GM18868 (cell line): ENCODE measurements at regions not wholly inside any gene's neighbourhood (a gene's known extent, or its start where the extent isn't known, plus 50 kb on each side); places are given as distances from the start of the nearest gene placed in this dataset.
"Not testable (repeated sequence)": the region's sequence is repeated elsewhere in the genome, so short reads cannot be mapped to it uniquely, and the experiment has no call there.

Experiments used
- ATAC-seq: cut with Tn5 transposase; IDR thresholded peaks from one replicate; pipeline ENCODE4 v1.9.1; 2021; ENCODE audit warnings: mild to moderate bottlenecking, moderate library complexity; ENCODE audit not compliant: unreplicated experiment

- ATAC-seq = no peak
These were observed 107.2 kb upstream of the C16orf82 start for GRCh38 chr16:26959416-26960009.

- ATAC-seq = no peak
These were observed 105.3 kb upstream of the C16orf82 start for GRCh38 chr16:26961459-26961858.

- ATAC-seq = no peak
These were observed 103.6 kb upstream of the C16orf82 start for GRCh38 chr16:26963109-26963508.

GRCh38 chr16:26969589-26970231 is 97.0 kb upstream of the C16orf82 start:
- ATAC-seq = no peak

GRCh38 chr16:26970292-26970691 is 96.4 kb upstream of the C16orf82 start:
- no peak for ATAC-seq

- ATAC-seq = no peak
These were observed 89.9 kb upstream of the C16orf82 start for GRCh38 chr16:26976873-26977272.

GRCh38 chr16:26981266-26981938 is 85.3 kb upstream of the C16orf82 start:
- no peak for ATAC-seq

- ATAC-seq = no peak
These were observed 84.3 kb upstream of the C16orf82 start for GRCh38 chr16:26982422-26982821.

GRCh38 chr16:26983426-26983825 is 83.3 kb upstream of the C16orf82 start:
- no peak for ATAC-seq

- ATAC-seq = no peak
These were observed 81.3 kb upstream of the C16orf82 start for GRCh38 chr16:26985100-26986065.

- no peak for ATAC-seq
These were observed 79.1 kb upstream of the C16orf82 start for GRCh38 chr16:26987597-26988010.

GRCh38 chr16:26988186-26988585 is 78.5 kb upstream of the C16orf82 start:
- no peak for ATAC-seq

GRCh38 chr16:26990384-26991120 is 76.2 kb upstream of the C16orf82 start:
- ATAC-seq = not testable (repeated sequence)

GRCh38 chr16:26992666-26993349 is 73.9 kb upstream of the C16orf82 start:
- no peak for ATAC-seq

- ATAC-seq = no peak
These were observed 73.2 kb upstream of the C16orf82 start for GRCh38 chr16:26993511-26993910.

GRCh38 chr16:26993963-26994362 is 72.8 kb upstream of the C16orf82 start:
- no peak for ATAC-seq

GRCh38 chr16:26995522-26995921 is 71.2 kb upstream of the C16orf82 start:
- ATAC-seq = no peak

- no peak for ATAC-seq
These were observed 61.3 kb upstream of the C16orf82 start for GRCh38 chr16:27005386-27005785.
